ENCODE measurements at regions not wholly inside any gene's neighbourhood (a gene's known extent, or its start where the extent isn't known, plus 50 kb on each side); places are given as distances from the start of the nearest gene placed in this dataset.

GRCh38 chr11:62034036-62034338, 66.6 kb upstream of the FTH1 start:
- H2AFZ ChIP-seq (ENCODE audit: low read length) = no peak overlapping the region
- no peaks in the 10 kb centered on the region for H3K27me3 ChIP-seq (ENCODE audit: insufficient read depth, low read length, poor library complexity, severe bottlenecking)

DNA sequence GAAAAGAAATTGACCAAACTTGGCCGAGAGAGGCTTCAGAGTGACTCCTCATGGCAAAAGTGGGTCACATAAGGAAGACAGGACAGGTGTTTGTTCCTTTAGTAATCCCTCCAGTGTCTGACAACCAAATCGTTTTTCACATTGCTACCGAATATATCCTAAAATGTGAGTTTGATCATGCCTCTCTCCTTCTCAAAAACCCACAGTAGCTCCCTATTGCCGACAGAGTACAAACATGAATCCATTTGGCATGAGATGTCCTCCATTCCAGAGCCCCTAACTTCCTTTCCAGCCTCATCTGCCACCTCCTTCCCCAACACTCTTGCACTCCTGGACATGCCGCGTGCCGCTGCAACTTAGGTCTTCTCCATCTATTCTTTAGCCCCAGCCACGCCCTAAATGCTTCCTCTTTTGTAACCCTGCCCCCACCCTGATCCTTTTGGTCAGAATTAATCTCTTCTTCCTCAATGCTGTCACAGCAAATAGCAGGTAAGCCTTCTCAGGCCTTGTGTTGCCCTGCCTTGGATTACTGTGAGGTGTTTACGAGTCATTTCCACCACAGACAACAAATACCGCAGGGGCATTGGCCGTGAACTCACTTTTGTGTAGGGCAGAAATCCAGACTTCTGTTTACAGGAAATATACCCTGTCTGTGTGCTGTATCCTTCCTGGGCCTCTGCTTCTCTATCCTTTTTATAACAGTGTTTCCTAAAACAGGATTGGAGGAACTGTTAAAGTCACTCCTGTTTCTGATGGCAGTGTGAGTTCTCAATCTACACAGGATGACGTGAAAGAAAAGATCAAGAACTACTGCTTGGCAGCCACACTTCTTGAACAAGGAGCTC, 66.0 kb upstream of the FTH1 start:
- Histone ChIP-seq H3K4me2 (ENCODE audit: low read depth, low read length, poor library complexity, severe bottlenecking) (no peak overlapping the region), H3F3A (ENCODE audit: low read depth) (no peaks in the 10 kb centered on the region), H3K36me3 (ENCODE audit: insufficient read depth, low read length) (no peaks in the 10 kb centered on the region), H3K79me2 (ENCODE audit: insufficient read depth, low read length) (no peaks in the 10 kb centered on the region), H3K9me2 (replicated peaks; ENCODE audit: low read depth, low read length) (no peaks in the 10 kb centered on the region), H3K27me3 (ENCODE audit: insufficient read depth, low read length, poor library complexity, severe bottlenecking) (no peaks in the 10 kb centered on the region), H3K9ac (ENCODE audit: low read depth, low read length, poor library complexity, severe bottlenecking) (no peak overlapping the region), H4K20me1 (ENCODE audit: insufficient read depth, low read length, poor library complexity, severe bottlenecking) (no peaks in the 10 kb centered on the region), H3K4me3 (ENCODE audit: low read length, poor library complexity, severe bottlenecking) (no peak overlapping the region), H3K9me3 (ENCODE audit: insufficient read depth, low read depth, low read length) (no peaks in the 10 kb centered on the region), H2AFZ (ENCODE audit: low read length) (no peak overlapping the region; the same call in 1 of the 2 replicates), H3K4me1 (ENCODE audit: insufficient read depth, low read length, poor library complexity, severe bottlenecking) (no peaks in the 10 kb centered on the region)
- TF ChIP-seq CTCF (conservative IDR thresholded peaks at IDR 0.05; ENCODE audit: low read length) (no peak), EZH2phosphoT487 (IDR thresholded peaks at IDR 0.05; ENCODE audit: borderline replicate concordance) (no peak)

More at GRCh38 chr11:62034036-62034338, 66.6 kb upstream of the FTH1 start:
- no peaks in the 10 kb centered on the region for H3K9me3 ChIP-seq (ENCODE audit: insufficient read depth, low read depth, low read length)
- no peak overlapping the region for H3K9ac ChIP-seq (ENCODE audit: low read depth, low read length, poor library complexity, severe bottlenecking)
- no peaks in the 10 kb centered on the region for H4K20me1 ChIP-seq (ENCODE audit: insufficient read depth, low read length, poor library complexity, severe bottlenecking)
- TF ChIP-seq EZH2phosphoT487 (IDR thresholded peaks at IDR 0.05; ENCODE audit: borderline replicate concordance) = no peak
- TF ChIP-seq CTCF (conservative IDR thresholded peaks at IDR 0.05; ENCODE audit: low read length) = no peak
- no peaks in the 10 kb centered on the region for H3K9me2 ChIP-seq (replicated peaks; ENCODE audit: low read depth, low read length)
- H3K4me3 ChIP-seq (ENCODE audit: low read length, poor library complexity, severe bottlenecking) = no peak overlapping the region
- H3F3A ChIP-seq (ENCODE audit: low read depth) = no peaks in the 10 kb centered on the region
- no peak overlapping the region for H3K4me2 ChIP-seq (ENCODE audit: low read depth, low read length, poor library complexity, severe bottlenecking)
- no peaks in the 10 kb centered on the region for H3K4me1 ChIP-seq (ENCODE audit: insufficient read depth, low read length, poor library complexity, severe bottlenecking)
- no peaks in the 10 kb centered on the region for H3K79me2 ChIP-seq (ENCODE audit: insufficient read depth, low read length)
- no peaks in the 10 kb centered on the region for H3K36me3 ChIP-seq (ENCODE audit: insufficient read depth, low read length)

GRCh38 chr11:62030071-62030684, 62.7 kb upstream of the FTH1 start:
- Histone ChIP-seq H3K79me2 (ENCODE audit: insufficient read depth, low read length) (no peaks in the 10 kb centered on the region), H2AFZ (ENCODE audit: low read length) (no peak overlapping the region), H3K27me3 (ENCODE audit: insufficient read depth, low read length, poor library complexity, severe bottlenecking) (no peaks in the 10 kb centered on the region), H3K9me3 (ENCODE audit: insufficient read depth, low read depth, low read length) (no peaks in the 10 kb centered on the region), H3K4me3 (ENCODE audit: low read length, poor library complexity, severe bottlenecking) (no peak overlapping the region), H3K9ac (ENCODE audit: low read depth, low read length, poor library complexity, severe bottlenecking) (no peak overlapping the region), H3K36me3 (ENCODE audit: insufficient read depth, low read length) (no peaks in the 10 kb centered on the region), H4K20me1 (ENCODE audit: insufficient read depth, low read length, poor library complexity, severe bottlenecking) (no peaks in the 10 kb centered on the region), H3K4me1 (ENCODE audit: insufficient read depth, low read length, poor library complexity, severe bottlenecking) (peaks cover 3% of the 10 kb centered on the region), H3F3A (ENCODE audit: low read depth) (no peaks in the 10 kb centered on the region), H3K9me2 (replicated peaks; ENCODE audit: low read depth, low read length) (no peaks in the 10 kb centered on the region), H3K4me2 (ENCODE audit: low read depth, low read length, poor library complexity, severe bottlenecking) (no peak overlapping the region)
- TF ChIP-seq CTCF (conservative IDR thresholded peaks at IDR 0.05; ENCODE audit: low read length) = no peak
